Endothelial cell of umbilical vein (primary cell): ENCODE measurements at regions not wholly inside any gene's neighbourhood (a gene's known extent, or its start where the extent isn't known, plus 50 kb on each side); places are given as distances from the start of the nearest gene placed in this dataset.

Source experiments
- BruUV-seq: library from RNA; stranded (reverse); fragments of 400-500 nt; replicated peaks from 2 replicates; lab custom pipeline; 2021; lab: Mats Ljungman, UMichigan
- CTCF ChIA-PET: fragments of 300-600, 350-600 bp; sonication (Branson Sonifier 250); formaldehyde crosslinking; loops from one replicate; lab custom pipeline; 2021; ENCODE audit warnings: antibody characterized with exemption, inconsistent platforms; lab: Charles Lee
- POLR2A ChIA-PET: fragments of 300-600, 350-600 bp; sonication (Branson Sonifier 250); formaldehyde crosslinking; loops from one replicate; lab custom pipeline; 2021; ENCODE audit warnings: antibody characterized with exemption, inconsistent platforms; lab: Charles Lee
- DNase-seq: peaks from one replicate; pipeline ENCODE4 v3.0.0-alpha.2; 2011; ENCODE audit warnings: low read depth, low spot score
- FAIRE-seq: peaks from 2 replicates; lab custom pipeline; 2011; peaks lifted over from hg19 to GRCh38; lab: Jason Lieb, UNC
- H2AFZ ChIP-seq: 2 replicates; pipeline ENCODE4 v1.6.0; 2012; ENCODE audit warnings: low read depth, low read length, control low read depth, inconsistent platforms
- H3K27ac ChIP-seq: 2 replicates; pipeline ENCODE4 v1.5.1; 2011; ENCODE audit warnings: low read depth, mild to moderate bottlenecking, control low read depth, low read length, moderate library complexity; ENCODE audit not compliant: insufficient read depth
- H3K27me3 ChIP-seq, 2 experiments: 2 replicates each; pipeline versions ENCODE4 v1.6.0 to v1.6.1; 2011; ENCODE audit warnings: low read length in 2 of 2, mixed read lengths in 1 of 2; ENCODE audit not compliant: control insufficient read depth in 2 of 2, insufficient read depth in 2 of 2
- H3K36me3 ChIP-seq, 2 experiments: 2 replicates in 1 of 2; 3 replicates in 1 of 2; pipeline ENCODE4 v1.5.1; 2011; ENCODE audit warnings: low read length in 2 of 2, mild to moderate bottlenecking in 1 of 2, moderate library complexity in 1 of 2; ENCODE audit not compliant: control insufficient read depth in 2 of 2, insufficient read depth in 2 of 2; ENCODE audit errors: extremely low read depth in 1 of 2
- H3K4me1 ChIP-seq: 3 replicates; pipeline ENCODE4 v1.5.1; 2011; ENCODE audit warnings: mild to moderate bottlenecking, low read length; ENCODE audit not compliant: control insufficient read depth, insufficient read depth; ENCODE audit errors: extremely low read depth
- H3K4me2 ChIP-seq: 2 replicates; pipeline ENCODE4 v1.6.1; 2011; ENCODE audit warnings: low read length, control low read depth, mixed read lengths; ENCODE audit not compliant: insufficient read depth
- H3K4me3 ChIP-seq, 3 experiments: fragments of 200-600 bp in 1 of 3; sonication (generic), shearing (Covaris generic) in 1 of 3; replicated peaks in 1 of 3; 2 replicates each; pipeline ENCODE4 v1.5.1; 2011 to 2016; ENCODE audit warnings: control low read depth in 3 of 3, low read length in 3 of 3, mild to moderate bottlenecking in 2 of 3, inconsistent platforms in 1 of 3, low read depth in 1 of 3, moderate library complexity in 1 of 3; ENCODE audit not compliant: insufficient read depth in 1 of 3
- H3K79me2 ChIP-seq: 2 replicates; pipeline ENCODE4 v1.6.0; 2012; ENCODE audit warnings: low read length, inconsistent platforms; ENCODE audit not compliant: control insufficient read depth, insufficient read depth
- H3K9ac ChIP-seq: replicated peaks from 2 replicates; pipeline ENCODE3; 2011; ENCODE audit warnings: low read length, control low read depth; ENCODE audit not compliant: insufficient read depth; ENCODE audit errors: extremely low read depth
- H3K9me1 ChIP-seq: replicated peaks from 3 replicates; pipeline ENCODE4 v1.6.0; 2011; ENCODE audit warnings: mild to moderate bottlenecking, low read length; ENCODE audit not compliant: control insufficient read depth, insufficient read depth; ENCODE audit errors: extremely low read depth
- H3K9me3 ChIP-seq: replicated peaks from 2 replicates; pipeline ENCODE4 v1.5.1; 2012; ENCODE audit warnings: low read length, inconsistent platforms; ENCODE audit not compliant: control insufficient read depth, insufficient read depth
- H4K20me1 ChIP-seq: replicated peaks from 2 replicates; pipeline ENCODE3; 2011; ENCODE audit warnings: mild to moderate bottlenecking, low read length; ENCODE audit not compliant: control insufficient read depth, insufficient read depth; ENCODE audit errors: extremely low read depth
- CTCF ChIP-seq, 2 donors: IDR thresholded peaks; 1 replicate in 1 of 2; 2 replicates in 1 of 2; pipeline ENCODE4 v1.5.1; 2011; ENCODE audit warnings: low read length in 2 of 2, mild to moderate bottlenecking in 2 of 2, moderate library complexity in 2 of 2, control low read depth in 1 of 2, inconsistent platforms in 1 of 2, low read depth in 1 of 2; ENCODE audit not compliant: insufficient read depth in 1 of 2; ENCODE audit errors: extremely low read depth in 1 of 2
- EZH2 ChIP-seq: IDR thresholded peaks from 2 replicates; pipeline ENCODE4 v1.6.1; 2012; ENCODE audit warnings: borderline replicate concordance, low read depth, mild to moderate bottlenecking, moderate library complexity, low read length, inconsistent platforms; ENCODE audit not compliant: severe bottlenecking
- FOS ChIP-seq: IDR thresholded peaks from 2 replicates; pipeline ENCODE4 v1.6.1; 2011; ENCODE audit warnings: mild to moderate bottlenecking, low read length, moderate library complexity, borderline replicate concordance; ENCODE audit not compliant: insufficient read depth
- GATA2 ChIP-seq: IDR thresholded peaks from 2 replicates; pipeline ENCODE4 v1.7.0; 2011; ENCODE audit warnings: low read depth, mild to moderate bottlenecking, moderate library complexity, mixed read lengths, low read length; ENCODE audit not compliant: insufficient read length, insufficient read depth
- JUN ChIP-seq: IDR thresholded peaks from 2 replicates; pipeline ENCODE4 v1.6.1; 2011; ENCODE audit warnings: borderline replicate concordance, low read depth; ENCODE audit not compliant: insufficient read length, insufficient read depth
- MAX ChIP-seq: IDR thresholded peaks from 2 replicates; pipeline ENCODE4 v1.6.1; 2011; ENCODE audit not compliant: insufficient read depth, insufficient read length
- MYC ChIP-seq: IDR thresholded peaks from one replicate; pipeline ENCODE4 v1.6.1; 2011; ENCODE audit warnings: mild to moderate bottlenecking, low read depth, low read length
- POLR2A ChIP-seq: IDR thresholded peaks from 2 replicates; pipeline ENCODE4 v1.6.1; 2012; ENCODE audit warnings: low read depth, mild to moderate bottlenecking, control low read depth, low read length
- POLR2AphosphoS5 ChIP-seq: IDR thresholded peaks from 2 replicates; pipeline ENCODE4 v1.6.1; 2012; ENCODE audit warnings: low read depth, mild to moderate bottlenecking, control low read depth, low read length, moderate library complexity; ENCODE audit not compliant: insufficient read depth
- dilution Hi-C: fragments of 300-500 bp; cut with MboI; formaldehyde crosslinking; loops from one replicate; pipeline ENCODE4 v1.15.0; 2019; ENCODE audit warnings: low sequenced_read_pairs; ENCODE audit not compliant: extremely low pct_ligation_motif_present
- intact Hi-C: fragments of 100-400 bp; cut with micrococcal nuclease; formaldehyde crosslinking; loops from one replicate; pipeline ENCODE4 v1.10.0; 2022

DNA sequence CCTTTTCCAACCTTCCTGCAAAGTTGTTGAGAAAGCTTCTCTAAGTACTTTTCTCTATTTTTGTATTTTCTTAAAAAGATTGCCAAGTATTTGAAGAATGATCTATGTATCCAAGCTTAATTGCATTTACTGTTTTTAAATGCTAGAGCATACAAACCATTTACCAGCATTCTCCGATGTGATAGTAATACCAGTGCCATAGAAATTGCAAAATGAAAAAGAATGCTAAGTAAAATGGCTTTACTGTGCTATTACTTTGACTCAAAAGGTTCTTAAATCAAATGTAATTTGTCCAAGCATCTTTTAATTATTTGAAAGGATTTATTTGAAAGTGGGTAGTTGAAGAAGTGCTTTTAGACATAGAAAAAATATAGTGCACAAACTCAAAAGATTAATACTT is 1183.2 kb downstream of the RAPGEF2 start:
- POLR2A ChIA-PET = no interaction called here
- intact Hi-C loops (no loop called here), dilution Hi-C loops (no loop called here)
- peaks cover 2% of the 10 kb centered on the region for H3K9me3 ChIP-seq
- FAIRE-seq = no peak
- TF ChIP-seq FOS (no peak), CTCF (IDR thresholded peaks at IDR 0.05; ENCODE audit: extremely low read depth in 1 of 2, insufficient read depth in 1 of 2, low read depth in 1 of 2, low read length in 2 of 2) (no peak), POLR2AphosphoS5 (no peak), MAX (no peak), JUN (no peak), EZH2 (no peak), POLR2A (no peak), GATA2 (no peak), MYC (no peak)
- no peak overlapping the region for H3K27ac ChIP-seq
- no peaks in the 10 kb centered on the region for H3K79me2 ChIP-seq
- H3K4me1 ChIP-seq = no peaks in the 10 kb centered on the region
- no peaks in the 10 kb centered on the region for H3K36me3 ChIP-seq
- no TSS peak for BruUV-seq
- no peaks in the 10 kb centered on the region for H4K20me1 ChIP-seq
- H3K9me1 ChIP-seq = no peaks in the 10 kb centered on the region
- H3K27me3 ChIP-seq = no peaks in the 10 kb centered on the region
- H3K9ac ChIP-seq = no peak overlapping the region
- H3K4me2 ChIP-seq = no peak overlapping the region
- no peak overlapping the region for H3K4me3 ChIP-seq
- no peak for DNase-seq
- CTCF ChIA-PET = no interaction called here
- no peak overlapping the region for H2AFZ ChIP-seq
